ENCODE measurements at regions not wholly inside any gene's neighbourhood (a gene's known extent, or its start where the extent isn't known, plus 50 kb on each side); places are given as distances from the start of the nearest gene placed in this dataset.

DNA sequence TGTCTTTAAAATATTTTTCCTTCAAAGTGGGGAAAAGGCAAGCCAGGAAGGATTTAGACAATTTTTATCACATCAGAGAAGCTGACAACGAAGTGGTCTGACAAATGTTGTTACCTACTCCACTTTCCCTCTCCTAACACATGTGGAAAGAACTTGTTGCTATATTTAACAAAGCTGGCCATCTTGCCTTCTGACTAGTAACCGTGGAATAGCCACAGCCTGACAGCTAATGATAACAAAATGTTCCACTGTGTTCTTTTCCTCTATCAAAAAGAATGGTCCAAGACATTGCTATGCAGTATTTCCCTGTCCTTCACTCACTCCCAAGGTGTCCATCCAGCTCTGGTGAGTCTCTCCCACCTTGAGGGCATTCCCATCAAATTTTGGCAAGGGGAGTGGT is 481.4 kb upstream of the THBS1 start:
- TF ChIP-seq POLR2A (IDR thresholded peaks at IDR 0.05; ENCODE audit: low read depth, low read length) (no peak), POLR2AphosphoS5 (IDR thresholded peaks at IDR 0.05; ENCODE audit: low read depth, low read length) (no peak), POU2F2 (IDR thresholded peaks at IDR 0.05; ENCODE audit: low read depth, low read length) (no peak)
